ENCODE measurements at regions not wholly inside any gene's neighbourhood (a gene's known extent, or its start where the extent isn't known, plus 50 kb on each side); places are given as distances from the start of the nearest gene placed in this dataset.

DNA sequence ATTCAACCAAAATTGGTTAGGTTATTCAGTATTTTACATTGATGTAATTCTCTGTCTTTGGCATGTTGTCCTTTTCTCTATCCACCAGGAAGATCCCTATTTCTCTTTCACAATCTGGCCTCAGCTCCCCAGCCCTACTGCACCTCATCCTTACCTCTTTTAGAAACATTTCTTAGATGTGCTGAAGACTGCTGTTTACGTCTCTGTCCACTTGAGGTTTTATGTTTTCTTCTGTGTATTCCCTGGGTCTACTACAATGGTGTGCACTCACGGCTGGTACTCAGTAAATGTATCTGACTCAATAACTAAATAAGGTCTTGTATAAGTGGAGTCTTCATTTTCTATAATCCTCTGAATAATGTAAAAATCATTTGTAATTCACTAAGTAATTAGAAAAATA, 822.7 kb downstream of the DTWD2 start:
- DNase-seq (ENCODE audit: low read depth): no peak
- TF ChIP-seq, protein P1, sequence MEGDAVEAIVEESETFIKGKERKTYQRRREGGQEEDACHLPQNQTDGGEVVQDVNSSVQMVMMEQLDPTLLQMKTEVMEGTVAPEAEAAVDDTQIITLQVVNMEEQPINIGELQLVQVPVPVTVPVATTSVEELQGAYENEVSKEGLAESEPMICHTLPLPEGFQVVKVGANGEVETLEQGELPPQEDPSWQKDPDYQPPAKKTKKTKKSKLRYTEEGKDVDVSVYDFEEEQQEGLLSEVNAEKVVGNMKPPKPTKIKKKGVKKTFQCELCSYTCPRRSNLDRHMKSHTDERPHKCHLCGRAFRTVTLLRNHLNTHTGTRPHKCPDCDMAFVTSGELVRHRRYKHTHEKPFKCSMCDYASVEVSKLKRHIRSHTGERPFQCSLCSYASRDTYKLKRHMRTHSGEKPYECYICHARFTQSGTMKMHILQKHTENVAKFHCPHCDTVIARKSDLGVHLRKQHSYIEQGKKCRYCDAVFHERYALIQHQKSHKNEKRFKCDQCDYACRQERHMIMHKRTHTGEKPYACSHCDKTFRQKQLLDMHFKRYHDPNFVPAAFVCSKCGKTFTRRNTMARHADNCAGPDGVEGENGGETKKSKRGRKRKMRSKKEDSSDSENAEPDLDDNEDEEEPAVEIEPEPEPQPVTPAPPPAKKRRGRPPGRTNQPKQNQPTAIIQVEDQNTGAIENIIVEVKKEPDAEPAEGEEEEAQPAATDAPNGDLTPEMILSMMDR (IDR thresholded peaks at IDR 0.05; ENCODE audit: insufficient read depth, low read depth, low read length): no peak
- H3K4me3 ChIP-seq (ENCODE audit: low read depth, low read length): no peak overlapping the region

DNA sequence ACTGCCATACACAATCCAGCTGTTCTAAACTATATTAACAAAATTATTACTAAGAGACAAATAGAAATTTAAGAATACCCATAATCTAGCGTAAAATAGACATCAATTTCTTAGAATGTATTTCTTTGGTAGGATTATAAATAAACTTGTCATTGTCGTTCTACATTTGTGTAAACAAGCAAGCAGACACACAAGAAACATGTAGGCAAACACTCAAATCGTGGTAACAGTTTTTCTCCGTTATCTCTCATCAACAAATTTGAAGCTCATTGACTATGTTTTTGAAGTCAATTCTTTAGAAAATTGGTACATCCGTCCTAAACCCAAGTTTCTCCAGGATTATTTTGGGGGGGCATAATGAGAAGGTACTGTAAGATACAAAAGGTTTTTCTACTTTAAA, 832.2 kb downstream of the DTWD2 start:
- DNase-seq (ENCODE audit: low read depth): no peak
- TF ChIP-seq, protein P1 (IDR thresholded peaks at IDR 0.05; ENCODE audit: insufficient read depth, low read depth, low read length): no peak

DNA sequence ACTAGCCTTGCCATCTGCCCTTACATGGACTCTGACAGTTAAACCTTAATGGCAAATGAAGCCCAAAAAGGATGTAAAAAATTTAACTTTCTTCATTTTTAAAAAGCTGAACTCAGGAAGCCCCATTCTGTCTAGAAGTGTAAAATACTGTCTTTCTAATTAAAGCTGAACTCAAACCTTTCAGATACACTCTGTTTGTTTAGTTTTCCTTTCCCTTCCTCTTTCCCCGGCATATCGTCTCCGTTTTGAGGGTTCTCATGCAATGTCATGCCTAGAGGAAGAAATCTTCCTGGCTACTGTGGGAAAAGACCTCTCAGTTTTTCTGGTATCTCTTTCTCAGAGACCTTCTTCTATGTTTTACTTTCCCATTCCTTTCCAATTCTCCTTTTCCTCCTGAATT, 841.5 kb downstream of the DTWD2 start:
- H3K4me3 ChIP-seq (ENCODE audit: low read depth, low read length): no peak overlapping the region
- DNase-seq (ENCODE audit: low read depth): no peak

More for the DNA sequence above, 832.2 kb downstream of the DTWD2 start:
- no peak overlapping the region for H3K4me3 ChIP-seq (ENCODE audit: low read depth, low read length)

DNA sequence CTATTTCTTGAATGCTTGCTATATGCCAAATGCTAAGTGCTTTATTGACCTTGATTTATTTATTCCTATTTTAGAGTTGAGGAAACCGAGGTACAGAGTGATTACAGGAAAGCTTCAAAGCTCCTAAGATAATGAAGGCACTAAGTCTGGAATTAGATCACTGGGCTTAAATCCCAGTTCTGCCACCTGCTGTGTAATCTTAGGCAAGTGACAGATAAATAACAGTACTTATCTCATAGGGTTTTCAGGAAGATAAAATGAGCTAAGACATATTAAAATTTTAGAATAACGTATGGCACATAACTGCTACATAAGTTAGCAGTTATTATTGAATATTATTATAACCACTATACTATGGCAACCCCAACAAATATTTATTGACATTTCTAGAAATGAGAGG, 843.8 kb downstream of the DTWD2 start:
- TF ChIP-seq, protein P1 (IDR thresholded peaks at IDR 0.05; ENCODE audit: insufficient read depth, low read depth, low read length): no peak
- no peak overlapping the region for H3K4me3 ChIP-seq (ENCODE audit: low read depth, low read length)
- no peak for DNase-seq (ENCODE audit: low read depth)

More for the DNA sequence above, 841.5 kb downstream of the DTWD2 start:
- TF ChIP-seq, protein P1 (IDR thresholded peaks at IDR 0.05; ENCODE audit: insufficient read depth, low read depth, low read length): no peak

DNA sequence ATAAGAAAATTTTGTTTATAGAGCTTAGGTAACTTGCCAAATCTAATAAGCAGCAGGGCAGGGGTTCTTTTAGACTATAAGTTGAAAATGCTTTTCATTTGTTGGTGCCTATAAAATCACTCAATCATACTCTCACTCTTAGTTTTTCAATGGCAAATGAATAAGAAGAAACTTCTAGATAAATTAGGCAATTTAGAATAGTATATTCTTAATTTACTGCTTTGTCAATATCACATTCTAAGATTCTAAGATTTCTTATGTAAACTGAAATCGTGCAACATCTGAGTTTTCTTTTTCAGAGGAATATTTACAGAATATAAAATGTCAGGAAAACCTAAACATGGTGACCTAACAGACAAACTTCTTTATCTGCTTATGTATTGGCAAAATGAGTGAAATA, 849.0 kb downstream of the DTWD2 start:
- DNase-seq (ENCODE audit: low read depth): no peak
- H3K4me3 ChIP-seq (ENCODE audit: low read depth, low read length): no peak overlapping the region
- TF ChIP-seq, protein P1 (IDR thresholded peaks at IDR 0.05; ENCODE audit: insufficient read depth, low read depth, low read length): no peak

DNA sequence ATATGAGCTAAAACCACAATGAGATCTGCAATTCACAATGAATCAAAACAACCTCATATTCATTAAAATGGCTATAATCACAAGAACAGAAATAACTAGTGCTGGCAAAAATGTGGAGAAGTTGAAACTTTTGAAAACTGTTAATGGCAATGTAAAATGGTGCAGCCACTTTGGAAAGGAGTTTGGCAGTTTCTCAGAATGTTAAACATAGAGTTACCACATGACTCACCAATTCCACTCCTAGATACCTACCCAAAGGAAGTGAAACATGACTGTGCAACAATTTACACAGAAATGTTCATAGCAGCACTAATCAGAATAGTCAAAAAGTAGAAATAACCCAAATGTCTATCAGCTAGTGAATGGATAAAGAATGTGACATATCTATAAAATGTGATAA, 862.2 kb downstream of the DTWD2 start:
- H3K4me3 ChIP-seq (ENCODE audit: low read depth, low read length): no peak overlapping the region
- TF ChIP-seq, protein P1 (IDR thresholded peaks at IDR 0.05; ENCODE audit: insufficient read depth, low read depth, low read length): no peak
- DNase-seq (ENCODE audit: low read depth): no peak

DNA sequence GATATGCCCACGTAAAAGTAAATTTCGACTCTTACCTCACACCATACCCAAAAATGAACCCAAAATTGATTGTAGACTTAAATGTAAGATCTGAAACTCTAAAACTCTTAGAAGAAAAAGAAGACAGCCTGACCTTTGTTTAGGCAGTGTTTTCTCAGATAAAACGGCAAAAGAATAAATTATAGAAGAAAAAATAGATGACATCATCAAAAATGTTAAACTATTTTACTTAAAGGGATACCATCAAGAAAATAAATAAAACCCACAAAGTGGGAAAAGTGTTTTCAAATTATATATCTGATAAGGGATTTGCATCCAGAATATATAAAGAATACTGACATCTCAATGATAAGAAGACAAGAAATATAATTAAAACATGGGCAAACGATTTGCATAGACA, 862.7 kb downstream of the DTWD2 start:
- DNase-seq (ENCODE audit: low read depth): no peak
- TF ChIP-seq, protein P1 (IDR thresholded peaks at IDR 0.05; ENCODE audit: insufficient read depth, low read depth, low read length): no peak
- H3K4me3 ChIP-seq (ENCODE audit: low read depth, low read length): no peak overlapping the region
